Liver (tissue), 8 donors: ENCODE measurements at regions not wholly inside any gene's neighbourhood (a gene's known extent, or its start where the extent isn't known, plus 50 kb on each side); places are given as distances from the start of the nearest gene placed in this dataset.

ENCODE experiments used
- DNase-seq: peaks from one replicate; pipeline ENCODE4 v3.0.0-alpha.2; 2017; ENCODE audit warnings: low spot score
- H3K27ac ChIP-seq, 2 donors: one replicate each; pipeline ENCODE4 v1.7.0; 2013; ENCODE audit warnings: inconsistent platforms in 2 of 2, low read length in 2 of 2, control low read depth in 1 of 2, low read depth in 1 of 2, mild to moderate bottlenecking in 1 of 2
- H3K27me3 ChIP-seq, 4 donors: one replicate each; pipeline versions ENCODE4 v1.6.1 to v1.7.0; 2013; ENCODE audit warnings: low read length in 3 of 4, inconsistent platforms in 1 of 4, mild to moderate bottlenecking in 1 of 4, moderate library complexity in 1 of 4; ENCODE audit not compliant: control insufficient read depth in 4 of 4, insufficient read depth in 4 of 4
- H3K36me3 ChIP-seq, 4 donors: one replicate each; pipeline versions ENCODE4 v1.6.1 to v1.7.0; 2013; ENCODE audit warnings: low read length in 3 of 4, mild to moderate bottlenecking in 3 of 4, low read depth in 1 of 4, moderate library complexity in 1 of 4; ENCODE audit not compliant: control insufficient read depth in 4 of 4, insufficient read depth in 3 of 4
- H3K4me1 ChIP-seq, 4 donors: one replicate each; pipeline versions ENCODE4 v1.6.1 to v1.7.0; 2013; ENCODE audit warnings: low read length in 3 of 4, mild to moderate bottlenecking in 3 of 4, moderate library complexity in 1 of 4; ENCODE audit not compliant: control insufficient read depth in 4 of 4, insufficient read depth in 4 of 4
- H3K4me3 ChIP-seq, 3 donors: one replicate each; pipeline versions ENCODE4 v1.6.1 to v1.7.0; 2013; ENCODE audit warnings: low read length in 3 of 3, control low read depth in 1 of 3, low read depth in 1 of 3, mild to moderate bottlenecking in 1 of 3
- H3K9ac ChIP-seq, 2 donors: one replicate each; pipeline ENCODE4 v1.7.0; 2013; ENCODE audit warnings: low read length in 2 of 2, mild to moderate bottlenecking in 2 of 2, moderate library complexity in 2 of 2, control low read depth in 1 of 2, low read depth in 1 of 2
- H3K9me3 ChIP-seq, 4 donors: one replicate each; pipeline versions ENCODE4 v1.6.1 to v1.7.0; 2013; ENCODE audit warnings: low read length in 3 of 4; ENCODE audit not compliant: control insufficient read depth in 4 of 4
- FOXA1 ChIP-seq: IDR thresholded peaks from 2 replicates; pipeline ENCODE4 v1.6.1; 2016; ENCODE audit warnings: antibody characterized with exemption
- FOXA2 ChIP-seq: IDR thresholded peaks from 2 replicates; pipeline ENCODE4 v1.6.1; 2016; ENCODE audit warnings: antibody characterized with exemption
- GABPA ChIP-seq, 2 donors: IDR thresholded peaks in 1 of 2; conservative IDR thresholded peaks in 1 of 2; 2 replicates each; pipeline ENCODE4 v1.6.1; 2016; ENCODE audit warnings: antibody characterized with exemption in 2 of 2, mild to moderate bottlenecking in 1 of 2, moderate library complexity in 1 of 2
- HNF4A ChIP-seq, 2 donors: conservative IDR thresholded peaks; 2 replicates each; pipeline ENCODE4 v1.6.1; 2016; ENCODE audit warnings: antibody characterized with exemption in 2 of 2, mild to moderate bottlenecking in 2 of 2
- JUND ChIP-seq, 2 donors: IDR thresholded peaks; 2 replicates each; pipeline ENCODE4 v1.6.1; 2016; ENCODE audit warnings: antibody characterized with exemption in 2 of 2
- MAX ChIP-seq: IDR thresholded peaks from 2 replicates; pipeline ENCODE4 v1.6.1; 2016; ENCODE audit warnings: antibody characterized with exemption
- NR2F2 ChIP-seq: IDR thresholded peaks from 2 replicates; pipeline ENCODE4 v1.6.1; 2016; ENCODE audit warnings: antibody characterized with exemption
- RAD21 ChIP-seq, 2 donors: IDR thresholded peaks; 2 replicates each; pipeline ENCODE4 v1.6.1; 2016; ENCODE audit warnings: antibody characterized with exemption in 2 of 2, mild to moderate bottlenecking in 2 of 2
- SP1 ChIP-seq: IDR thresholded peaks from 2 replicates; pipeline ENCODE4 v1.6.1; 2018; ENCODE audit warnings: antibody characterized with exemption, mild to moderate bottlenecking
- TAF1 ChIP-seq: conservative IDR thresholded peaks from 2 replicates; pipeline ENCODE4 v1.6.1; 2016; ENCODE audit warnings: antibody characterized with exemption, mild to moderate bottlenecking
- YY1 ChIP-seq: IDR thresholded peaks from 2 replicates; pipeline ENCODE4 v1.6.1; 2016; ENCODE audit warnings: antibody characterized with exemption, mild to moderate bottlenecking
- WGBS: extraction: QIAGEN DNeasy Blood & Tissue Kit; methylation state at CpG from one replicate; pipeline ENCODE4 v1.1.7; 2013; 5-methylcytosine and 5-hydroxymethylcytosine counted together
- TF ChIP-seq, protein P1 (sequence below): IDR thresholded peaks from 2 replicates; pipeline ENCODE4 v1.6.1; 2016; ENCODE audit warnings: antibody characterized with exemption
- TF ChIP-seq, protein P2 (sequence below): IDR thresholded peaks from 2 replicates; pipeline ENCODE4 v1.6.1; 2016; ENCODE audit warnings: antibody characterized with exemption
- TF ChIP-seq, protein P3 (sequence below): IDR thresholded peaks from 2 replicates; pipeline ENCODE4 v1.6.1; 2016; ENCODE audit warnings: antibody characterized with exemption, mild to moderate bottlenecking
- TF ChIP-seq, protein P4 (sequence below): fragments of 150-350 bp; IDR thresholded peaks from 2 replicates; pipeline ENCODE4 v1.5.1; 2017; ENCODE audit warnings: improper control_type of control experiment, low read depth, low read length; ENCODE audit not compliant: missing input control
- donor health status: healthy.
- donor health status: healthy.
- donor health status: healthy.
- donor health status: healthy.
- donor health status: healthy.

- TF ChIP-seq HNF4A (conservative IDR thresholded peaks at IDR 0.05) = no peak
Observed at GRCh38 chr3:117708601-117709000, 999.0 kb downstream of the TUSC7 start (continued).

- Histone ChIP-seq H3K4me1 (no peaks in the 10 kb centered on the region), H3K4me3 (no peak overlapping the region), H3K9me3 (no peaks in the 10 kb centered on the region), H3K27ac (no peak overlapping the region), H3K36me3 (no peaks in the 10 kb centered on the region), H3K27me3 (peaks cover 0 to 4% (median 3%) of the 10 kb centered on the region in 4 donors), H3K9ac (no peak overlapping the region)
- WGBS = 68% methylated on average over 2 of the region's 2 CpGs
- TF ChIP-seq RAD21 (IDR thresholded peaks at IDR 0.05) = no peak
- TF ChIP-seq FOXA1 = no peak
- TF ChIP-seq MAX = no peak
- TF ChIP-seq, protein P1, sequence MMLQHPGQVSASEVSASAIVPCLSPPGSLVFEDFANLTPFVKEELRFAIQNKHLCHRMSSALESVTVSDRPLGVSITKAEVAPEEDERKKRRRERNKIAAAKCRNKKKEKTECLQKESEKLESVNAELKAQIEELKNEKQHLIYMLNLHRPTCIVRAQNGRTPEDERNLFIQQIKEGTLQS = no peak
- TF ChIP-seq JUND (IDR thresholded peaks at IDR 0.05) = no peak
- no peak for TF ChIP-seq YY1
- TF ChIP-seq, protein P2, sequence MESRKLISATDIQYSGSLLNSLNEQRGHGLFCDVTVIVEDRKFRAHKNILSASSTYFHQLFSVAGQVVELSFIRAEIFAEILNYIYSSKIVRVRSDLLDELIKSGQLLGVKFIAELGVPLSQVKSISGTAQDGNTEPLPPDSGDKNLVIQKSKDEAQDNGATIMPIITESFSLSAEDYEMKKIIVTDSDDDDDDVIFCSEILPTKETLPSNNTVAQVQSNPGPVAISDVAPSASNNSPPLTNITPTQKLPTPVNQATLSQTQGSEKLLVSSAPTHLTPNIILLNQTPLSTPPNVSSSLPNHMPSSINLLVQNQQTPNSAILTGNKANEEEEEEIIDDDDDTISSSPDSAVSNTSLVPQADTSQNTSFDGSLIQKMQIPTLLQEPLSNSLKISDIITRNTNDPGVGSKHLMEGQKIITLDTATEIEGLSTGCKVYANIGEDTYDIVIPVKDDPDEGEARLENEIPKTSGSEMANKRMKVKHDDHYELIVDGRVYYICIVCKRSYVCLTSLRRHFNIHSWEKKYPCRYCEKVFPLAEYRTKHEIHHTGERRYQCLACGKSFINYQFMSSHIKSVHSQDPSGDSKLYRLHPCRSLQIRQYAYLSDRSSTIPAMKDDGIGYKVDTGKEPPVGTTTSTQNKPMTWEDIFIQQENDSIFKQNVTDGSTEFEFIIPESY = no peak
- TF ChIP-seq TAF1 = no peak
- TF ChIP-seq, protein P3, sequence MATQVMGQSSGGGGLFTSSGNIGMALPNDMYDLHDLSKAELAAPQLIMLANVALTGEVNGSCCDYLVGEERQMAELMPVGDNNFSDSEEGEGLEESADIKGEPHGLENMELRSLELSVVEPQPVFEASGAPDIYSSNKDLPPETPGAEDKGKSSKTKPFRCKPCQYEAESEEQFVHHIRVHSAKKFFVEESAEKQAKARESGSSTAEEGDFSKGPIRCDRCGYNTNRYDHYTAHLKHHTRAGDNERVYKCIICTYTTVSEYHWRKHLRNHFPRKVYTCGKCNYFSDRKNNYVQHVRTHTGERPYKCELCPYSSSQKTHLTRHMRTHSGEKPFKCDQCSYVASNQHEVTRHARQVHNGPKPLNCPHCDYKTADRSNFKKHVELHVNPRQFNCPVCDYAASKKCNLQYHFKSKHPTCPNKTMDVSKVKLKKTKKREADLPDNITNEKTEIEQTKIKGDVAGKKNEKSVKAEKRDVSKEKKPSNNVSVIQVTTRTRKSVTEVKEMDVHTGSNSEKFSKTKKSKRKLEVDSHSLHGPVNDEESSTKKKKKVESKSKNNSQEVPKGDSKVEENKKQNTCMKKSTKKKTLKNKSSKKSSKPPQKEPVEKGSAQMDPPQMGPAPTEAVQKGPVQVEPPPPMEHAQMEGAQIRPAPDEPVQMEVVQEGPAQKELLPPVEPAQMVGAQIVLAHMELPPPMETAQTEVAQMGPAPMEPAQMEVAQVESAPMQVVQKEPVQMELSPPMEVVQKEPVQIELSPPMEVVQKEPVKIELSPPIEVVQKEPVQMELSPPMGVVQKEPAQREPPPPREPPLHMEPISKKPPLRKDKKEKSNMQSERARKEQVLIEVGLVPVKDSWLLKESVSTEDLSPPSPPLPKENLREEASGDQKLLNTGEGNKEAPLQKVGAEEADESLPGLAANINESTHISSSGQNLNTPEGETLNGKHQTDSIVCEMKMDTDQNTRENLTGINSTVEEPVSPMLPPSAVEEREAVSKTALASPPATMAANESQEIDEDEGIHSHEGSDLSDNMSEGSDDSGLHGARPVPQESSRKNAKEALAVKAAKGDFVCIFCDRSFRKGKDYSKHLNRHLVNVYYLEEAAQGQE = no peak
- TF ChIP-seq SP1 = no peak
- TF ChIP-seq GABPA (IDR thresholded peaks at IDR 0.05 in 1 of 2, conservative IDR thresholded peaks at IDR 0.05 in 1 of 2) = no peak
- no peak for TF ChIP-seq FOXA2
- no peak for TF ChIP-seq HNF4A (conservative IDR thresholded peaks at IDR 0.05)
- no peak for DNase-seq
Observed at GRCh38 chr3:117709108-117709507, 999.5 kb downstream of the TUSC7 start.

DNA sequence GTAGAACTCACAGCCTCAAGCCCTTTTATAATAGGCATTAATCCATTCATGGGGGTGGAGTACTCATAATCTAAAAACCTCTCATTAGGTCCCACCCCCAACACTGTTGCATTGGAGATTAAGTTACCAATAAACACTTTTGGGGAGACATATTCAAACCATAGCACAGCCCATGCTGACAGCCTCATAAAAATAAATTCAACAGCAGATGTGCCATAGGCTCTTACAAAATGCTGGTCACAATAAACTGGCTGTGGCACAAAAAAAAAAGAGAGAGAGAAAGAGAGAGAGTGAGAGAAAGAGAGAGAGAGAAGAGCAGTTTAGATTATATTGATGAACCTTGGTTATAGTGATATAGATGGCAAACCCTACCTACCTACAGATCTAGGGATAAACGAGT, 1000.9 kb downstream of the TUSC7 start:
- WGBS = 42% methylated on average over 1 of the region's 1 CpG
- Histone ChIP-seq H3K4me3 (no peak overlapping the region), H3K27ac (no peak overlapping the region), H3K9me3 (no peaks in the 10 kb centered on the region), H3K27me3 (peaks cover 0 to 4% (median 3%) of the 10 kb centered on the region in 4 donors), H3K4me1 (no peaks in the 10 kb centered on the region), H3K36me3 (no peaks in the 10 kb centered on the region), H3K9ac (no peak overlapping the region)
- no peak for TF ChIP-seq RAD21 (IDR thresholded peaks at IDR 0.05)
- TF ChIP-seq JUND (IDR thresholded peaks at IDR 0.05) = no peak
- no peak for TF ChIP-seq MAX
- TF ChIP-seq YY1 = no peak
- no peak for TF ChIP-seq NR2F2
- TF ChIP-seq GABPA (IDR thresholded peaks at IDR 0.05 in 1 of 2, conservative IDR thresholded peaks at IDR 0.05 in 1 of 2) = no peak
- TF ChIP-seq, protein P1 = no peak
- TF ChIP-seq, protein P4, sequence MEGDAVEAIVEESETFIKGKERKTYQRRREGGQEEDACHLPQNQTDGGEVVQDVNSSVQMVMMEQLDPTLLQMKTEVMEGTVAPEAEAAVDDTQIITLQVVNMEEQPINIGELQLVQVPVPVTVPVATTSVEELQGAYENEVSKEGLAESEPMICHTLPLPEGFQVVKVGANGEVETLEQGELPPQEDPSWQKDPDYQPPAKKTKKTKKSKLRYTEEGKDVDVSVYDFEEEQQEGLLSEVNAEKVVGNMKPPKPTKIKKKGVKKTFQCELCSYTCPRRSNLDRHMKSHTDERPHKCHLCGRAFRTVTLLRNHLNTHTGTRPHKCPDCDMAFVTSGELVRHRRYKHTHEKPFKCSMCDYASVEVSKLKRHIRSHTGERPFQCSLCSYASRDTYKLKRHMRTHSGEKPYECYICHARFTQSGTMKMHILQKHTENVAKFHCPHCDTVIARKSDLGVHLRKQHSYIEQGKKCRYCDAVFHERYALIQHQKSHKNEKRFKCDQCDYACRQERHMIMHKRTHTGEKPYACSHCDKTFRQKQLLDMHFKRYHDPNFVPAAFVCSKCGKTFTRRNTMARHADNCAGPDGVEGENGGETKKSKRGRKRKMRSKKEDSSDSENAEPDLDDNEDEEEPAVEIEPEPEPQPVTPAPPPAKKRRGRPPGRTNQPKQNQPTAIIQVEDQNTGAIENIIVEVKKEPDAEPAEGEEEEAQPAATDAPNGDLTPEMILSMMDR = no peak
- DNase-seq = no peak
